AG04450 (cell line): ENCODE measurements at regions not wholly inside any gene's neighbourhood (a gene's known extent, or its start where the extent isn't known, plus 50 kb on each side); places are given as distances from the start of the nearest gene placed in this dataset.

ENCODE experiments used
- CTCF ChIA-PET: fragments of 300-600, 350-600 bp; formaldehyde crosslinking; extraction: SDS; loops from one replicate; lab custom pipeline; 2022; ENCODE audit warnings: antibody characterized with exemption, inconsistent platforms; lab: Charles Lee
- POLR2A ChIA-PET: fragments of 350-600 bp; formaldehyde crosslinking; extraction: SDS; loops from one replicate; lab custom pipeline; 2021; ENCODE audit warnings: antibody characterized with exemption, inconsistent platforms; lab: Yijun Ruan, JAX
- DNase-seq: peaks from one replicate; pipeline ENCODE4 v3.0.0-alpha.2; 2011; ENCODE audit warnings: low read depth, low spot score
- H3K27ac ChIP-seq: one replicate; pipeline ENCODE4 v1.5.1; 2012; ENCODE audit warnings: low read depth, low read length, control low read depth
- H3K27me3 ChIP-seq: one replicate; pipeline ENCODE4 v1.6.0; 2012; ENCODE audit warnings: low read length; ENCODE audit not compliant: control insufficient read depth, insufficient read depth
- H3K4me3 ChIP-seq: 2 replicates; pipeline ENCODE4 v1.5.1; 2011; ENCODE audit warnings: mild to moderate bottlenecking, low read depth, low read length, control low read depth
- H3K9me3 ChIP-seq: 2 replicates; pipeline ENCODE4 v1.5.1; 2012; ENCODE audit warnings: low read length; ENCODE audit not compliant: control insufficient read depth, insufficient read depth
- TF ChIP-seq, protein P1 (sequence below): IDR thresholded peaks from 2 replicates; pipeline ENCODE4 v1.5.1; 2011; ENCODE audit warnings: low read depth, low read length, control low read depth, inconsistent platforms

DNA sequence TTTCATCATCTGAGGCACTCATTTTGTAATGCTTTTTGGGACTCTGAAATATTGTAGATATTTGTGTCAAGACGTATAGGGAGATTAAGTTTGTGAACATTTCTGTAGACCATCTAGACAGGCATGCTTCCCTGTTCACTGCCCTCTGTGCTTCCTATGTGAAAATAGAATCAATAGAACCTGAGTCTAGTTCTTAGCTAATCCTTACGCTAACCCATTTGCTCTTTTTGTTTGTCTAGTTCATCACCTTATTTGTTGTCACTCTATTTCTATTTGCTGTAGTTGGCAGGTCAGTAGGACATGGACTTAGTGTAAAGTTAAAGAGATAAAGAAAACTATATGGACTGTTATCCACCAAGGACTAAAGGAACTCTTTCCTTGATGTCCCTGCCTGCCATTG lies 1755.2 kb downstream of the C4orf33 start:
- H3K9me3 ChIP-seq, result peaks cover 23% of the 10 kb centered on the region
- DNase-seq, result no peak
- no peak overlapping the region for H3K4me3 ChIP-seq
- H3K27ac ChIP-seq, result no peak overlapping the region
- ChIA-PET CTCF (no interaction called here), POLR2A (no interaction called here)
- H3K27me3 ChIP-seq, result no peaks in the 10 kb centered on the region
- TF ChIP-seq, protein P1, sequence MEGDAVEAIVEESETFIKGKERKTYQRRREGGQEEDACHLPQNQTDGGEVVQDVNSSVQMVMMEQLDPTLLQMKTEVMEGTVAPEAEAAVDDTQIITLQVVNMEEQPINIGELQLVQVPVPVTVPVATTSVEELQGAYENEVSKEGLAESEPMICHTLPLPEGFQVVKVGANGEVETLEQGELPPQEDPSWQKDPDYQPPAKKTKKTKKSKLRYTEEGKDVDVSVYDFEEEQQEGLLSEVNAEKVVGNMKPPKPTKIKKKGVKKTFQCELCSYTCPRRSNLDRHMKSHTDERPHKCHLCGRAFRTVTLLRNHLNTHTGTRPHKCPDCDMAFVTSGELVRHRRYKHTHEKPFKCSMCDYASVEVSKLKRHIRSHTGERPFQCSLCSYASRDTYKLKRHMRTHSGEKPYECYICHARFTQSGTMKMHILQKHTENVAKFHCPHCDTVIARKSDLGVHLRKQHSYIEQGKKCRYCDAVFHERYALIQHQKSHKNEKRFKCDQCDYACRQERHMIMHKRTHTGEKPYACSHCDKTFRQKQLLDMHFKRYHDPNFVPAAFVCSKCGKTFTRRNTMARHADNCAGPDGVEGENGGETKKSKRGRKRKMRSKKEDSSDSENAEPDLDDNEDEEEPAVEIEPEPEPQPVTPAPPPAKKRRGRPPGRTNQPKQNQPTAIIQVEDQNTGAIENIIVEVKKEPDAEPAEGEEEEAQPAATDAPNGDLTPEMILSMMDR, result no peak

DNA sequence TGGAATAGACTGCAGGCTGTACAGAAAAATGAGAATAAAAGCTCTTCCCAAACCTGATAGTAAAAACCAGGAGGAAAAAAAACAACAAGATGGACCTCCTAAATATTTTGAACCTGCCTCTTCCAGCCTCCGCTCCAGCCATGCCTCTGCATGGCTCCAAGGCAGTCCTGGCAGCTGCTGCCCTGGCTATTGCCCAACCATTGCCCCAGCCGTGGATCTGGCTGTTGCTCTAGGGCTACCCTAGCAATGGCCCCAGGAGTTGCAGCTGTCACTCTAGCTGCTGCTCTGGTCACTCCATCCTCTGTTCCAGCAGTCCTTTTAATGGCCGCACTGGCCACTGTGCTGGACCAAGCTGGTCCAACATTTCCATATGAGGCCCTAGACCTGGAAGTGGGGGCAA lies 1756.0 kb downstream of the C4orf33 start:
- H3K27me3 ChIP-seq, result no peaks in the 10 kb centered on the region
- TF ChIP-seq, protein P1, result no peak
- H3K27ac ChIP-seq, result no peak overlapping the region
- no peak overlapping the region for H3K4me3 ChIP-seq
- POLR2A ChIA-PET, result no interaction called here
- CTCF ChIA-PET, result no interaction called here
- DNase-seq, result no peak
- peaks cover 23% of the 10 kb centered on the region for H3K9me3 ChIP-seq

DNA sequence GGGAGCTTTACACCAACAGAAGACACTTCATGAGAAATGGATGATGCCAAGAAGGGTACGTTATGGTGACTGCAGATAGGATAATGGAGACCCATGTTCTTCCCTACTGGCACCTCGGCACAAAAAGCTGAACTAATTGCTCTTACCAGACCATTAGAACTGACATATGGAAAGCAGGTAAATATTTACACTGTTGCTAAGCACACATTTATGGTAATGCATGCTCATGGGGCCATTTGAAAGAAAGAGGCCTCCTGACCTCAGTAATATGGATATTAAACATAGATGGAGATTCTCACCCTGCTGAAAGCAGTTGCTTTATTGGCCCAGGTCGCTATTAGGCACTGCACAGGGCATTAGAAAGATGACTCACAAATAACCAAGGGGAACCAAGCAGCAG lies 1759.6 kb downstream of the C4orf33 start:
- H3K9me3 ChIP-seq, result peaks cover 16% of the 10 kb centered on the region
- ChIA-PET CTCF (no interaction called here), POLR2A (no interaction called here)
- TF ChIP-seq, protein P1, result no peak
- H3K27me3 ChIP-seq, result no peaks in the 10 kb centered on the region
- H3K4me3 ChIP-seq, result no peak overlapping the region
- no peak for DNase-seq
- no peak overlapping the region for H3K27ac ChIP-seq

DNA sequence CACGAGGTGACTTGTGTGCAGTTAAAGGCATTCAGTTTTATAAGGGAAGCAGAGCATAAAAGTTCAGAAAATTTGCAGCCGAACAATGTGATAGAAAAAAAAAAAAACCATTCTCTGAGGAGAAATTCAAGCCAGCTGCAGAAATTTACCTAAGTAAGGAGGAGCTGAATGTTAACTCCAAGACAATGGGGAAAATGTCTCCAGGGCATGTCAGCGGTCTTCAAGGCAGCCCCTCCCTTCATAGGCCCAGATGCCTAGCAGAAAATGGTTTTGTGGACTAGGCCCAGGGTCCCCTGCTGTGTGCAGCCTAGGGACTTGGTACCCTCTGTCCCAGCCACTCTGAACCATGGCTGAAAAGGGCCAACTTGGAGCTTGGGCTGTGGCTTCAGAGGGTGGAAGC lies 1764.0 kb downstream of the C4orf33 start:
- Histone ChIP-seq H3K27ac (no peak overlapping the region), H3K4me3 (no peak overlapping the region), H3K9me3 (0 out of 2 replicates have a peak, but pooled peaks cover 4% of the 10 kb centered on the region), H3K27me3 (no peaks in the 10 kb centered on the region)
- no peak for DNase-seq
- TF ChIP-seq, protein P1, result no peak
- CTCF ChIA-PET, result no interaction called here
- POLR2A ChIA-PET, result no interaction called here

DNA sequence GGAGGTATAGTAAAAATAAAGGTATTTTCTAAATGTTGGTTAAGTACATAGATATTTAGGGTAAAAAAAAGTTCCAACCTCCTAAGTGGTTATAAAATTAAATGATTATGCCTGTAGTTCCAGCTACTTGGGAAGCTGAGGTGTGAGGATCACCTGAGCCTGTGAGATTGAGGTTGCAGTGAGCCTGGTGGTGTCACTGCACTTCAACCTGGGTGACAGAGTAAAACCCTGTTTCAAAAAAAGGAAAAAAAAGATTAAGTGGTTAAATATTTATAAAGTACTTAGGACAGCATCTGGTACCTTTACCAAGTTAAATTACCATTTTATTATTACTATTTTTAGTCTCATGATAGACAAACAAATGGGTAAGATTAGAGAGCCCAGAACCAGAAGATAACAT lies 1801.0 kb downstream of the C4orf33 start:
- Histone ChIP-seq H3K4me3 (no peak overlapping the region), H3K27ac (no peak overlapping the region), H3K9me3 (no peaks in the 10 kb centered on the region), H3K27me3 (no peaks in the 10 kb centered on the region)
- TF ChIP-seq, protein P1, result no peak
- no peak for DNase-seq
- POLR2A ChIA-PET, result no interaction called here
- CTCF ChIA-PET, result no interaction called here
